GM21619 (cell line): ENCODE measurements at regions not wholly inside any gene's neighbourhood (a gene's known extent, or its start where the extent isn't known, plus 50 kb on each side); places are given as distances from the start of the nearest gene placed in this dataset.

Experiments used
- ATAC-seq: cut with Tn5 transposase; IDR thresholded peaks from one replicate; pipeline ENCODE4 v1.9.1; 2021; ENCODE audit not compliant: unreplicated experiment

- ATAC-seq = no peak
Observed at GRCh38 chr6:140108167-140108566, 733.7 kb upstream of the CITED2 start.

- no peak for ATAC-seq
Observed at GRCh38 chr6:140107216-140107615, 732.8 kb upstream of the CITED2 start.

- ATAC-seq = no peak
Observed at GRCh38 chr6:140105857-140106256, 731.4 kb upstream of the CITED2 start.

GRCh38 chr6:140105241-140105640 lies 730.8 kb upstream of the CITED2 start:
- ATAC-seq = no peak

GRCh38 chr6:140101818-140102217 lies 727.4 kb upstream of the CITED2 start:
- no peak for ATAC-seq

GRCh38 chr6:140101367-140101766 lies 726.9 kb upstream of the CITED2 start:
- ATAC-seq = no peak

GRCh38 chr6:140095532-140095931 lies 721.1 kb upstream of the CITED2 start:
- ATAC-seq = no peak

- no peak for ATAC-seq
Observed at GRCh38 chr6:140091895-140092294, 717.4 kb upstream of the CITED2 start.

- ATAC-seq = no peak
Observed at GRCh38 chr6:140090871-140091270, 716.4 kb upstream of the CITED2 start.

- no peak for ATAC-seq
Observed at GRCh38 chr6:140083375-140083774, 708.9 kb upstream of the CITED2 start.

GRCh38 chr6:140082867-140083297 lies 708.4 kb upstream of the CITED2 start:
- no peak for ATAC-seq

- ATAC-seq = no peak
Observed at GRCh38 chr6:140079328-140079727, 704.9 kb upstream of the CITED2 start.

GRCh38 chr6:140078561-140079125 lies 704.2 kb upstream of the CITED2 start:
- ATAC-seq = no peak

GRCh38 chr6:140077827-140078560 lies 703.5 kb upstream of the CITED2 start:
- ATAC-seq = no peak

- ATAC-seq = no peak
Observed at GRCh38 chr6:140076105-140076504, 701.7 kb upstream of the CITED2 start.

- no peak for ATAC-seq
Observed at GRCh38 chr6:140073456-140073855, 699.0 kb upstream of the CITED2 start.

GRCh38 chr6:140071601-140072062 lies 697.2 kb upstream of the CITED2 start:
- no peak for ATAC-seq

GRCh38 chr6:140070846-140071473 lies 696.5 kb upstream of the CITED2 start:
- no peak for ATAC-seq

- ATAC-seq = no peak
Observed at GRCh38 chr6:140069576-140069975, 695.1 kb upstream of the CITED2 start.

GRCh38 chr6:140068801-140069200 lies 694.4 kb upstream of the CITED2 start:
- ATAC-seq = no peak

GRCh38 chr6:140064366-140064765 lies 689.9 kb upstream of the CITED2 start:
- no peak for ATAC-seq

- ATAC-seq = no peak
Observed at GRCh38 chr6:140063021-140063399, 688.6 kb upstream of the CITED2 start.
